ENCODE measurements at regions not wholly inside any gene's neighbourhood (a gene's known extent, or its start where the extent isn't known, plus 50 kb on each side); places are given as distances from the start of the nearest gene placed in this dataset.

DNA sequence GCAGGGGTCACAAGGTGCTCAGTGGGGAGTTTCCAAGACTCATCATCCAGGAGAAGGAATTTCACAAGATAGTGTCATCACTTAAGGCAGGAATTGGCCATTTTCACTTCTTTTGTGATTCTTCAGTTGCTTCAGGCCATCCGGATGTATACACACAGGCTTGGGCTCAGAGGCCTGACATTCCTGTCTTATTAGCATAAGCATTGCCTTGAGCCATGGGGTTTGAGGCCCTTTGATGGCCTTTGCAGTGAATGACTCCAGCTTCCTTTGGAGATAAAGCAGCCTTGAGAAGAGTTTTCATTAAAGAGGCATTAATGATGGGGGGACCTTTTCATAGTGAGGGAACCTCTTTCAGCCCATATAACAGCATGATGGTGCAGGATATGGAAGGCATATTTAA is 366.0 kb upstream of the CNTNAP5 start:
- FAIRE-seq (no peak), DNase-seq (ENCODE audit: low read depth, low spot score) (no peak), ATAC-seq (no peak)
- ChIA-PET SMC1A (ENCODE audit: uncharacterized antibody, unreplicated experiment) (no interaction called here), RAD21 (ENCODE audit: unreplicated experiment) (no interaction called here), CTCF (no interaction called here), POLR2A (no interaction called here)
- 93% methylated on average over 1 of the region's 1 CpG for WGBS (ENCODE audit: insufficient coverage, insufficient replicate concordance, low lambda C conversion rate, missing lambda C conversion rate)
- Histone ChIP-seq H3K4me3 (no peak overlapping the region), H3K27me3 (replicated peaks in 1 of 2; ENCODE audit: control insufficient read depth in 2 of 2, insufficient read depth in 2 of 2, low read length in 1 of 2) (no peaks in the 10 kb centered on the region), H4K20me1 (ENCODE audit: control insufficient read depth, insufficient read depth) (no peaks in the 10 kb centered on the region), H2AFZ (ENCODE audit: control insufficient read depth, low read depth, low read length) (no peak overlapping the region), H3K36me3 (ENCODE audit: control insufficient read depth in 2 of 2, insufficient read depth in 2 of 2, low read length in 1 of 2) (no peaks in the 10 kb centered on the region), H3K4me2 (ENCODE audit: control insufficient read depth, insufficient read depth) (no peak overlapping the region), H3K9me3 (replicated peaks; ENCODE audit: control insufficient read depth, insufficient read depth, low read length) (no peaks in the 10 kb centered on the region), H3K79me2 (ENCODE audit: control insufficient read depth, insufficient read depth, low read length) (no peaks in the 10 kb centered on the region), H3K9ac (ENCODE audit: control insufficient read depth, insufficient read depth, low read length) (no peak overlapping the region), H3K4me1 (ENCODE audit: control insufficient read depth, insufficient read depth, low read length) (no peaks in the 10 kb centered on the region), H3K27ac (ENCODE audit: control insufficient read depth, insufficient read depth) (no peak overlapping the region)
- TF ChIP-seq SREBF2 (IDR thresholded peaks at IDR 0.05; ENCODE audit: low read length): no peak
- TF ChIP-seq RFX5 (IDR thresholded peaks at IDR 0.05; ENCODE audit: low read depth, low read length): no peak
- TF ChIP-seq EED (IDR thresholded peaks at IDR 0.05; ENCODE audit: low read depth): no peak
- TF ChIP-seq DPF2 (IDR thresholded peaks at IDR 0.05): no peak
- no peak for TF ChIP-seq SMARCA5 (IDR thresholded peaks at IDR 0.05)
- TF ChIP-seq RB1 (IDR thresholded peaks at IDR 0.05; ENCODE audit: borderline replicate concordance): no peak
- no peak for TF ChIP-seq TARDBP (IDR thresholded peaks at IDR 0.05; ENCODE audit: borderline replicate concordance)
- no peak for TF ChIP-seq SIN3A (IDR thresholded peaks at IDR 0.05; ENCODE audit: low read depth, low read length)
- no peak for TF ChIP-seq SMAD5 (IDR thresholded peaks at IDR 0.05; ENCODE audit: low read depth)
- TF ChIP-seq NR2C1 (IDR thresholded peaks at IDR 0.05): no peak
- no peak for TF ChIP-seq LARP7 (IDR thresholded peaks at IDR 0.05)
- no peak for TF ChIP-seq HCFC1 (IDR thresholded peaks at IDR 0.05; ENCODE audit: low read length)
- TF ChIP-seq, protein P1, sequence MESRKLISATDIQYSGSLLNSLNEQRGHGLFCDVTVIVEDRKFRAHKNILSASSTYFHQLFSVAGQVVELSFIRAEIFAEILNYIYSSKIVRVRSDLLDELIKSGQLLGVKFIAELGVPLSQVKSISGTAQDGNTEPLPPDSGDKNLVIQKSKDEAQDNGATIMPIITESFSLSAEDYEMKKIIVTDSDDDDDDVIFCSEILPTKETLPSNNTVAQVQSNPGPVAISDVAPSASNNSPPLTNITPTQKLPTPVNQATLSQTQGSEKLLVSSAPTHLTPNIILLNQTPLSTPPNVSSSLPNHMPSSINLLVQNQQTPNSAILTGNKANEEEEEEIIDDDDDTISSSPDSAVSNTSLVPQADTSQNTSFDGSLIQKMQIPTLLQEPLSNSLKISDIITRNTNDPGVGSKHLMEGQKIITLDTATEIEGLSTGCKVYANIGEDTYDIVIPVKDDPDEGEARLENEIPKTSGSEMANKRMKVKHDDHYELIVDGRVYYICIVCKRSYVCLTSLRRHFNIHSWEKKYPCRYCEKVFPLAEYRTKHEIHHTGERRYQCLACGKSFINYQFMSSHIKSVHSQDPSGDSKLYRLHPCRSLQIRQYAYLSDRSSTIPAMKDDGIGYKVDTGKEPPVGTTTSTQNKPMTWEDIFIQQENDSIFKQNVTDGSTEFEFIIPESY (IDR thresholded peaks at IDR 0.05): no peak
- no peak for TF ChIP-seq RAD51 (IDR thresholded peaks at IDR 0.05)
- TF ChIP-seq JUNB (IDR thresholded peaks at IDR 0.05): no peak
- TF ChIP-seq, protein P2, sequence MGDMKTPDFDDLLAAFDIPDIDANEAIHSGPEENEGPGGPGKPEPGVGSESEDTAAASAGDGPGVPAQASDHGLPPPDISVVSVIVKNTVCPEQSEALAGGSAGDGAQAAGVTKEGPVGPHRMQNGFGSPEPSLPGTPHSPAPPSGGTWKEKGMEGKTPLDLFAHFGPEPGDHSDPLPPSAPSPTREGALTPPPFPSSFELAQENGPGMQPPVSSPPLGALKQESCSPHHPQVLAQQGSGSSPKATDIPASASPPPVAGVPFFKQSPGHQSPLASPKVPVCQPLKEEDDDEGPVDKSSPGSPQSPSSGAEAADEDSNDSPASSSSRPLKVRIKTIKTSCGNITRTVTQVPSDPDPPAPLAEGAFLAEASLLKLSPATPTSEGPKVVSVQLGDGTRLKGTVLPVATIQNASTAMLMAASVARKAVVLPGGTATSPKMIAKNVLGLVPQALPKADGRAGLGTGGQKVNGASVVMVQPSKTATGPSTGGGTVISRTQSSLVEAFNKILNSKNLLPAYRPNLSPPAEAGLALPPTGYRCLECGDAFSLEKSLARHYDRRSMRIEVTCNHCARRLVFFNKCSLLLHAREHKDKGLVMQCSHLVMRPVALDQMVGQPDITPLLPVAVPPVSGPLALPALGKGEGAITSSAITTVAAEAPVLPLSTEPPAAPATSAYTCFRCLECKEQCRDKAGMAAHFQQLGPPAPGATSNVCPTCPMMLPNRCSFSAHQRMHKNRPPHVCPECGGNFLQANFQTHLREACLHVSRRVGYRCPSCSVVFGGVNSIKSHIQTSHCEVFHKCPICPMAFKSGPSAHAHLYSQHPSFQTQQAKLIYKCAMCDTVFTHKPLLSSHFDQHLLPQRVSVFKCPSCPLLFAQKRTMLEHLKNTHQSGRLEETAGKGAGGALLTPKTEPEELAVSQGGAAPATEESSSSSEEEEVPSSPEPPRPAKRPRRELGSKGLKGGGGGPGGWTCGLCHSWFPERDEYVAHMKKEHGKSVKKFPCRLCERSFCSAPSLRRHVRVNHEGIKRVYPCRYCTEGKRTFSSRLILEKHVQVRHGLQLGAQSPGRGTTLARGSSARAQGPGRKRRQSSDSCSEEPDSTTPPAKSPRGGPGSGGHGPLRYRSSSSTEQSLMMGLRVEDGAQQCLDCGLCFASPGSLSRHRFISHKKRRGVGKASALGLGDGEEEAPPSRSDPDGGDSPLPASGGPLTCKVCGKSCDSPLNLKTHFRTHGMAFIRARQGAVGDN (IDR thresholded peaks at IDR 0.05): no peak
- no peak for TF ChIP-seq RCOR1 (conservative IDR thresholded peaks at IDR 0.05; ENCODE audit: low read depth, low read length)
- no peak for TF ChIP-seq BHLHE40 (IDR thresholded peaks at IDR 0.05; ENCODE audit: borderline replicate concordance in 1 of 2, low read depth in 2 of 2, low read length in 1 of 2)
- no peak for TF ChIP-seq TCF7 (IDR thresholded peaks at IDR 0.05; ENCODE audit: borderline replicate concordance)
- no peak for TF ChIP-seq TCF12 (IDR thresholded peaks at IDR 0.05; ENCODE audit: low read depth, low read length)
- BruUV-seq (replicated peaks): no TSS peak
- in situ Hi-C loops (cut with MboI) (no loop called here), intact Hi-C loops (cut with micrococcal nuclease; ENCODE audit: unreplicated experiment) (no loop called here)
